ENCODE measurements at regions not wholly inside any gene's neighbourhood (a gene's known extent, or its start where the extent isn't known, plus 50 kb on each side); places are given as distances from the start of the nearest gene placed in this dataset.

DNA sequence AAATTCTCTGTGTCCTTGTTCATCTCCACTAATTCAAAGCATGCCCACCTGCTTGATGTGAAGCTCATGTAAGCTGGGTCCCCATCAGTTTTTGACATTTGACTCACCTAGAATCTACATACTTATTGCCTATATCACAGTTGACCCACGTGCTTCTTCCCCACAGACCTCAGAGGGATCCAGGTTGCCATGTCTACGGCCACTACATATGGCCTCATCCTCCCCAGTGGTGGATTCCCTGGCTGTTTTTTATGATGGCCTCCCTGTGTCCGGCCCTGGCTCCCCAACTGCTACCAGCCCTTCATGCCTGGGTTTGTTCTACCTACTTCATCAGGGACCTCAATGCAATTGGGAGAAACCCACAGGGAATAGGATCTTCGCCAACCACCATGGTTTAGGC is 187.4 kb upstream of the GDF10 start:
- no peak overlapping the region for H3K27ac ChIP-seq
- H3K36me3 ChIP-seq = no peaks in the 10 kb centered on the region
- H3K4me1 ChIP-seq = no peaks in the 10 kb centered on the region
- no peak overlapping the region for H3K4me3 ChIP-seq
- no peak for DNase-seq
- WGBS, 2 donors = 75 to 80% methylated on average over 4 of the region's 4 CpGs
- H3K27me3 ChIP-seq = peaks cover 0 to 7% (median 0%) of the 10 kb centered on the region in 4 donors
- H3K9me3 ChIP-seq = no peaks in the 10 kb centered on the region
- TF ChIP-seq CTCF (IDR thresholded peaks at IDR 0.05) (no peak), POLR2A (IDR thresholded peaks at IDR 0.05) (no peak)
- intact Hi-C loops (cut with DNase I) = no loop called here

DNA sequence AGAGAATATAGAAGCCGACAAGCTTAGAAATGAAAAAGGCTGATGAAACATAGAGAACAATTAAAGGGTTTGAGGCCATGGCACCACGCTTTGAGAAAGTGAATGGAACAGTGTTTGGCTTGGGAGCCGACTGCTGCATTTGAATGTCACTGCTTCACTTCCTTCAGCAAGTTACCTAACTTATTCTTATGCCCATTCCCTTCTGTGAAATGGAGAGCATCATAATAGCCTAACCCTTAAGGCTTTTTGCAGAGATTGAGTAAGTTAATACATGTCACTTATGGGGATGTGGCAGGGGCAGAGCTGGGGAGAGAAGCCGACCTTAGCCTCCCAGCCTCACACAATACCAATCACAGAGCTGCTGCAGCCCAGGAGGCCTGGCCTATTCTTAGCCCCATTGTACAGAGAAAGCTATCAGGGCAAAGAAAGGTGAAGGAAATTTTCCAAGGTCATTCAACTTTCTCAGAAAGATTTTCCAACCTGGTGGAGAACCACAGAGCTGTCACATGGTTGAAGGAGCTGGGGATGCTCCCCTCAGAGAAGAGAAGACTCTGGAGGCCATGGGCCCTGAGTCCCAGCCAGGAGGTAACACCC is 186.0 kb upstream of the GDF10 start:
- no peaks in the 10 kb centered on the region for H3K4me1 ChIP-seq
- WGBS, 2 donors = 78 to 86% methylated on average over 4 of the region's 4 CpGs
- no peaks in the 10 kb centered on the region for H3K36me3 ChIP-seq
- intact Hi-C loops (cut with DNase I) = no loop called here
- no peak for TF ChIP-seq POLR2A (IDR thresholded peaks at IDR 0.05)
- no peak for TF ChIP-seq CTCF (IDR thresholded peaks at IDR 0.05)
- H3K27ac ChIP-seq = no peak overlapping the region
- H3K9me3 ChIP-seq = no peaks in the 10 kb centered on the region
- no peak for DNase-seq
- H3K27me3 ChIP-seq = peaks cover 0 to 7% (median 0%) of the 10 kb centered on the region in 4 donors
- H3K4me3 ChIP-seq = no peak overlapping the region

- Histone ChIP-seq H3K27ac (no peak overlapping the region), H3K9me3 (no peaks in the 10 kb centered on the region), H3K27me3 (peaks cover 0 to 7% (median 0%) of the 10 kb centered on the region in 4 donors), H3K4me3 (no peak overlapping the region), H3K4me1 (no peaks in the 10 kb centered on the region), H3K36me3 (no peaks in the 10 kb centered on the region)
- whole genome bisulfite sequencing, 2 donors = 78 to 100% methylated on average over 2 to 4 of the region's 6 CpGs
- no peak for TF ChIP-seq CTCF (IDR thresholded peaks at IDR 0.05)
- no peak for TF ChIP-seq POLR2A (IDR thresholded peaks at IDR 0.05)
- DNase-seq = no peak
- intact Hi-C loops (cut with DNase I) = no loop called here
Observed at GRCh38 chr10:47114680-47115186, 185.3 kb upstream of the GDF10 start.

DNA sequence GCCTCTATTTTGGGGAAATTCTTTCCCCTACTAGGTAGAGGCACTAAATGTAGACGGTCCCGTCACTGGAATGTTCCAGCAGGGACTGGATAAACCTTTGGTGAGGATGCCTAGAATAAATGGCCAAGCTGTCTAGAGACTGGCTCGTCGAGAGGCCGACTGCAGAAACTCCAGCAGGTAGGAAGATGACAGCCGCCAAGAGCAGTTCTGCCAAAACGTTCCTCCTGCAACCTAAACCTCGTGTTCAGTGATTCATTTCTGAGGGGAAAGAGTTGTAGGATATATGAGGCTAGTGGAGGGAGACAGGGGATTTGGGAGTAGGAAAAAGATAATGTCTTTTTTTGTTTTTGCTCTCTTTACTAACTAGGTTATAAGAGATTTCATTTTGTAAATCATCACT is 184.7 kb upstream of the GDF10 start:
- Histone ChIP-seq H3K27me3 (peaks cover 0 to 7% (median 0%) of the 10 kb centered on the region in 4 donors), H3K27ac (no peak overlapping the region), H3K36me3 (no peaks in the 10 kb centered on the region), H3K9me3 (no peaks in the 10 kb centered on the region), H3K4me3 (no peak overlapping the region), H3K4me1 (no peaks in the 10 kb centered on the region)
- intact Hi-C loops (cut with DNase I) = no loop called here
- TF ChIP-seq CTCF (IDR thresholded peaks at IDR 0.05) = no peak
- TF ChIP-seq POLR2A (IDR thresholded peaks at IDR 0.05) = no peak
- WGBS, 2 donors = 62 to 71% methylated on average over 8 of the region's 8 CpGs
- no peak for DNase-seq

GRCh38 chr10:47116445-47116844 is 183.6 kb upstream of the GDF10 start:
- Histone ChIP-seq H3K36me3 (no peaks in the 10 kb centered on the region), H3K4me3 (no peak overlapping the region), H3K27me3 (peaks cover 0 to 12% (median 0%) of the 10 kb centered on the region in 4 donors), H3K4me1 (no peaks in the 10 kb centered on the region), H3K27ac (no peak overlapping the region), H3K9me3 (no peaks in the 10 kb centered on the region)
- 57 to 69% methylated on average over 5 of the region's 5 CpGs for WGBS, 2 donors
- TF ChIP-seq POLR2A (IDR thresholded peaks at IDR 0.05) (no peak), CTCF (IDR thresholded peaks at IDR 0.05) (no peak)
- intact Hi-C loops (cut with DNase I) = no loop called here
- DNase-seq = no peak
